ENCODE measurements at regions not wholly inside any gene's neighbourhood (a gene's known extent, or its start where the extent isn't known, plus 50 kb on each side); places are given as distances from the start of the nearest gene placed in this dataset.

DNA sequence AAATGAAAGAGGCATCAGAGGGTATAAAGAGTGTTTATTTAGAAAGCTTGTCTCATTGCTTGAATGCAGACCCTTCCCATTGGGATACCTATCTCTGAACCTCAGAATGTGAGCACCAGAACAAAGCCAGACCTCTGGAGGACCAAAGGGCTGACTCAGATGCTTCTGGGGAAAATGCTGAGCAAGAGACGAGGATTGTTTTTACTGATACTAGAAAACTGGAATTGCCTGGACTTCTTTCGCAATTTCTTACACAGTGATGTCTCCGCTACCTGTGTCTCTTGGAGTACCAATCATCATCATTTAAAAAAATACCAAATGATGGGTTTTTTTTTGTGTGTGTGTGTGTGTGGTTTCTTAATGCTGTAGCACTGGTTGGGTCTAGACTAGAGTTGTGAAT is 55.6 kb upstream of the CCDC85A start:
- no peak for TF ChIP-seq TAF1 (IDR thresholded peaks at IDR 0.05; ENCODE audit: low read depth, low read length)
- TF ChIP-seq, protein P1, sequence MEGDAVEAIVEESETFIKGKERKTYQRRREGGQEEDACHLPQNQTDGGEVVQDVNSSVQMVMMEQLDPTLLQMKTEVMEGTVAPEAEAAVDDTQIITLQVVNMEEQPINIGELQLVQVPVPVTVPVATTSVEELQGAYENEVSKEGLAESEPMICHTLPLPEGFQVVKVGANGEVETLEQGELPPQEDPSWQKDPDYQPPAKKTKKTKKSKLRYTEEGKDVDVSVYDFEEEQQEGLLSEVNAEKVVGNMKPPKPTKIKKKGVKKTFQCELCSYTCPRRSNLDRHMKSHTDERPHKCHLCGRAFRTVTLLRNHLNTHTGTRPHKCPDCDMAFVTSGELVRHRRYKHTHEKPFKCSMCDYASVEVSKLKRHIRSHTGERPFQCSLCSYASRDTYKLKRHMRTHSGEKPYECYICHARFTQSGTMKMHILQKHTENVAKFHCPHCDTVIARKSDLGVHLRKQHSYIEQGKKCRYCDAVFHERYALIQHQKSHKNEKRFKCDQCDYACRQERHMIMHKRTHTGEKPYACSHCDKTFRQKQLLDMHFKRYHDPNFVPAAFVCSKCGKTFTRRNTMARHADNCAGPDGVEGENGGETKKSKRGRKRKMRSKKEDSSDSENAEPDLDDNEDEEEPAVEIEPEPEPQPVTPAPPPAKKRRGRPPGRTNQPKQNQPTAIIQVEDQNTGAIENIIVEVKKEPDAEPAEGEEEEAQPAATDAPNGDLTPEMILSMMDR (IDR thresholded peaks at IDR 0.05; ENCODE audit: control extremely low read depth in 1 of 3, insufficient read depth in 1 of 3, low read depth in 1 of 3, low read length in 3 of 3): no peak
- no peak for TF ChIP-seq JUN (IDR thresholded peaks at IDR 0.05; ENCODE audit: low read depth, low read length)
- no peak for TF ChIP-seq PHF8 (conservative IDR thresholded peaks at IDR 0.05; ENCODE audit: low read depth, low read length)
- no peak for TF ChIP-seq GABPA (IDR thresholded peaks at IDR 0.05; ENCODE audit: borderline replicate concordance, insufficient read depth, low read length)
- TF ChIP-seq, protein P2, sequence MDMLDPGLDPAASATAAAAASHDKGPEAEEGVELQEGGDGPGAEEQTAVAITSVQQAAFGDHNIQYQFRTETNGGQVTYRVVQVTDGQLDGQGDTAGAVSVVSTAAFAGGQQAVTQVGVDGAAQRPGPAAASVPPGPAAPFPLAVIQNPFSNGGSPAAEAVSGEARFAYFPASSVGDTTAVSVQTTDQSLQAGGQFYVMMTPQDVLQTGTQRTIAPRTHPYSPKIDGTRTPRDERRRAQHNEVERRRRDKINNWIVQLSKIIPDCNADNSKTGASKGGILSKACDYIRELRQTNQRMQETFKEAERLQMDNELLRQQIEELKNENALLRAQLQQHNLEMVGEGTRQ (IDR thresholded peaks at IDR 0.05; ENCODE audit: low read length): no peak
- TF ChIP-seq BCL11A (IDR thresholded peaks at IDR 0.05; ENCODE audit: low read depth in 2 of 2, low read length in 2 of 2): no peak
- no peak for TF ChIP-seq POLR2A (IDR thresholded peaks at IDR 0.05; ENCODE audit: control extremely low read depth in 1 of 2, low read depth in 2 of 2, low read length in 2 of 2)

Measured in H1 (cell line).